ENCODE measurements at regions not wholly inside any gene's neighbourhood (a gene's known extent, or its start where the extent isn't known, plus 50 kb on each side); places are given as distances from the start of the nearest gene placed in this dataset.

GRCh38 chr6:140563728-140564127, 1189.3 kb upstream of the CITED2 start:
- no peak for DNase-seq (ENCODE audit: low read depth)
- in situ Hi-C loops (cut with HindIII; ENCODE audit: low sequenced_read_pairs): no loop called here
- TF ChIP-seq CTCF (IDR thresholded peaks at IDR 0.05; ENCODE audit: low read depth, low read length, missing control alignments): no peak

GRCh38 chr6:140561701-140562100, 1187.3 kb upstream of the CITED2 start:
- no peak overlapping the region for H3K4me3 ChIP-seq (ENCODE audit: low read depth, low read length)
- TF ChIP-seq CTCF (IDR thresholded peaks at IDR 0.05; ENCODE audit: low read depth, low read length, missing control alignments): no peak
- in situ Hi-C loops (cut with HindIII; ENCODE audit: low sequenced_read_pairs): no loop called here
- no peak for DNase-seq (ENCODE audit: low read depth)

More at GRCh38 chr6:140563728-140564127, 1189.3 kb upstream of the CITED2 start:
- no peak overlapping the region for H3K4me3 ChIP-seq (ENCODE audit: low read depth, low read length)

GRCh38 chr6:140560671-140561070, 1186.2 kb upstream of the CITED2 start:
- TF ChIP-seq CTCF (IDR thresholded peaks at IDR 0.05; ENCODE audit: low read depth, low read length, missing control alignments): no peak
- in situ Hi-C loops (cut with HindIII; ENCODE audit: low sequenced_read_pairs): no loop called here

GRCh38 chr6:140559458-140559857, 1185.0 kb upstream of the CITED2 start:
- TF ChIP-seq CTCF (IDR thresholded peaks at IDR 0.05; ENCODE audit: low read depth, low read length, missing control alignments): no peak
- H3K4me3 ChIP-seq (ENCODE audit: low read depth, low read length): no peak overlapping the region
- in situ Hi-C loops (cut with HindIII; ENCODE audit: low sequenced_read_pairs): no loop called here
- no peak for DNase-seq (ENCODE audit: low read depth)

More at GRCh38 chr6:140560671-140561070, 1186.2 kb upstream of the CITED2 start:
- H3K4me3 ChIP-seq (ENCODE audit: low read depth, low read length): no peak overlapping the region
- no peak for DNase-seq (ENCODE audit: low read depth)

GRCh38 chr6:140554421-140554820, 1180.0 kb upstream of the CITED2 start:
- in situ Hi-C loops (cut with HindIII; ENCODE audit: low sequenced_read_pairs): no loop called here
- DNase-seq (ENCODE audit: low read depth): no peak
- H3K4me3 ChIP-seq (ENCODE audit: low read depth, low read length): no peak overlapping the region
- no peak for TF ChIP-seq CTCF (IDR thresholded peaks at IDR 0.05; ENCODE audit: low read depth, low read length, missing control alignments)

- no peak for DNase-seq (ENCODE audit: low read depth)
- no peak overlapping the region for H3K4me3 ChIP-seq (ENCODE audit: low read depth, low read length)
- in situ Hi-C loops (cut with HindIII; ENCODE audit: low sequenced_read_pairs): no loop called here
- no peak for TF ChIP-seq CTCF (IDR thresholded peaks at IDR 0.05; ENCODE audit: low read depth, low read length, missing control alignments)
Observed at GRCh38 chr6:140548366-140548765, 1173.9 kb upstream of the CITED2 start.

GRCh38 chr6:140546640-140547039, 1172.2 kb upstream of the CITED2 start:
- no peak overlapping the region for H3K4me3 ChIP-seq (ENCODE audit: low read depth, low read length)
- DNase-seq (ENCODE audit: low read depth): no peak
- in situ Hi-C loops (cut with HindIII; ENCODE audit: low sequenced_read_pairs): no loop called here
- TF ChIP-seq CTCF (IDR thresholded peaks at IDR 0.05; ENCODE audit: low read depth, low read length, missing control alignments): no peak
